Stimulated activated effector memory CD8-positive, alpha-beta T cell treated with anti-CD3 and anti-CD28 coated beads, Interleukin-12 subunit alpha, Interleukin-12 subunit beta, amount 100 ng/mL, for 72 hours (primary cell): ENCODE measurements at regions not wholly inside any gene's neighbourhood (a gene's known extent, or its start where the extent isn't known, plus 50 kb on each side); places are given as distances from the start of the nearest gene placed in this dataset.

Experiments
- ATAC-seq: fragments of 150-1000 bp; cut with Tn5 transposase; 2 replicates; pipeline ENCODE4 v1.10.0; 2021
- DNase-seq, 2 donors: peaks; one replicate each; pipeline ENCODE4 v3.0.0; 2021 to 2022; ENCODE audit warnings: low spot score in 2 of 2
- H3K27ac Mint-ChIP-seq: one replicate; pipeline ENCODE4 v1.8.0; 2022; ENCODE audit warnings: mild to moderate bottlenecking, mixed read lengths
- H3K36me3 Mint-ChIP-seq: one replicate; pipeline ENCODE4 v1.8.0; 2022; ENCODE audit warnings: mild to moderate bottlenecking, mixed read lengths
- H3K4me1 Mint-ChIP-seq: one replicate; pipeline ENCODE4 v1.8.0; 2022; ENCODE audit warnings: mixed read lengths
- H3K4me3 Mint-ChIP-seq: one replicate; pipeline ENCODE4 v1.8.0; 2022; ENCODE audit warnings: mild to moderate bottlenecking, mixed read lengths
- H3K9me3 Mint-ChIP-seq: one replicate; pipeline ENCODE4 v1.8.0; 2022; ENCODE audit warnings: mixed read lengths

- DNase-seq (no peak), ATAC-seq (no peak)
- Mint-ChIP-seq H3K27ac (no peak overlapping the region), H3K4me1 (peaks cover 27% of the 10 kb centered on the region), H3K9me3 (no peaks in the 10 kb centered on the region), H3K4me3 (no peak overlapping the region), H3K36me3 (no peaks in the 10 kb centered on the region)
Measured at GRCh38 chr3:10601151-10601856, 95.9 kb upstream of the ATP2B2 start.

GRCh38 chr3:10601857-10602230 lies 96.5 kb upstream of the ATP2B2 start:
- Mint-ChIP-seq H3K4me1 (peaks cover 27% of the 10 kb centered on the region), H3K36me3 (no peaks in the 10 kb centered on the region), H3K27ac (no peak overlapping the region), H3K4me3 (no peak overlapping the region), H3K9me3 (no peaks in the 10 kb centered on the region)
- no peak for ATAC-seq
- DNase-seq: no peak

DNA sequence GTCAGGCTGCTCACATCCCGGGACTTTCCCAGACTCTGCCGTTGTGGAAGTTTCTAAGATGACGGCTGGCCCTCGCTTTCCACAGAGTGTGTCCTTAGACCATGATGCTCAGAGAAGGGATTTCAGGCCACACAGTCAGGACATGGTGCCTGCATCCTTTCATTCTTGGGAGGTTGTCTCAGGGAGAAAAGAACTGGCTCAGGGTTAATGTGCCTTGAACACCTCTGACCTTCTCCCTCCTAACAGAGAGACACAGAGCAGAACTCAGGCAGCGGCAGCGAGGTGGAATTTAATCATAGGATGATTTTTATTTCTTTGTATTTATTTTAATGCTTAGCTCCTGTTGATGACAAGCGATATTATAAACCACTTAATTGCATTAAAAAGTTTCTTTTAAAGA lies 96.9 kb upstream of the ATP2B2 start:
- no peak for DNase-seq
- Mint-ChIP-seq H3K4me1 (peaks cover 27% of the 10 kb centered on the region), H3K9me3 (no peaks in the 10 kb centered on the region), H3K36me3 (no peaks in the 10 kb centered on the region), H3K27ac (no peak overlapping the region), H3K4me3 (no peak overlapping the region)
- ATAC-seq: no peak

- no peaks in the 10 kb centered on the region for H3K9me3 Mint-ChIP-seq
- H3K27ac Mint-ChIP-seq: no peak overlapping the region
- peaks cover 27% of the 10 kb centered on the region for H3K4me1 Mint-ChIP-seq
- peak; percentile 25 to 52 for DNase-seq
- H3K36me3 Mint-ChIP-seq: no peaks in the 10 kb centered on the region
- ATAC-seq: peak; percentile 94
- peak overlapping the region; percentile 23 for H3K4me3 Mint-ChIP-seq
Measured at GRCh38 chr3:10602769-10603768, 97.7 kb upstream of the ATP2B2 start.

- peaks cover 10% of the 10 kb centered on the region for H3K9me3 Mint-ChIP-seq
- no peaks in the 10 kb centered on the region for H3K36me3 Mint-ChIP-seq
- no peak for ATAC-seq
- no peak overlapping the region for H3K27ac Mint-ChIP-seq
- H3K4me3 Mint-ChIP-seq: no peak overlapping the region
- no peak for DNase-seq
- H3K4me1 Mint-ChIP-seq: peaks cover 9% of the 10 kb centered on the region
Measured at GRCh38 chr3:10609134-10609533, 103.7 kb upstream of the ATP2B2 start.

DNA sequence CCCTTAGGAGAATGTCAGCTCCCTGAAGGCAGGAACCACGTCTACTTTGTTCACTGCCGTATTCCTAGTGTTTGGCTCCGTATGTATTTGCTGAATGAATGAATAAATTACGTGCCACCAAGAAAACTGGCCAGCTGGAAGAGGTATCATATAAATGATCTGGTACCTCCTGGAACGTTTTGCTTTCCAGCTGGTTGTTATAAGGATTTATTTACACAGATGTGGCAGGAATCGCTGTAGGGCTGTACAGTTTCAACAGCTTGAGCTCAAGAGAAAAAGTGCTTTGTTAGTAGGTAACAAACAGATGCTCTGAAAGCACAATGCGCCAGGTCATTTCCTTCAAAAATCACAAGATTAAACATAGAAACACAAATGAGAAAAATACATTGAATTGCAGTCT lies 108.8 kb upstream of the ATP2B2 start:
- Mint-ChIP-seq H3K36me3 (no peaks in the 10 kb centered on the region), H3K4me1 (peaks cover 3% of the 10 kb centered on the region), H3K4me3 (no peak overlapping the region), H3K9me3 (peaks cover 10% of the 10 kb centered on the region), H3K27ac (no peak overlapping the region)
- no peak for DNase-seq
- no peak for ATAC-seq

DNA sequence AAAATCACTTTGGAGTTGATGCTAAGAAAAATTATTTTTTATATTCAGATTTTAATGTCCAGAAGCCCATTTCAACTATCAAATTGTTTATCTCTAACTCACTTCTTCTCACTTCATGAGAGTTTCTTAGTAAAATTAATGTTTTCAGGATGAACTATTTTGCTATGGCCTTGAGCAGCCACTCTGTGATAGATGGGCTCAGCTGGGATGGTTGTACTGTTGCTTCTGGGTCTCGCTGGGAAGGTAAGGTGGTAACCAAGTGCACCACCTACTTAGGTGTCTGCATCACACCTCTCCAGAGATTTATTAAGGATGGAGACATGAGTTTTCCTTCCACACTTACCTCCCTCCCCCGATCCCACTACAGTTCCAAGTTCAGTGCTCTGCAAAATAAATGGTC lies 110.3 kb upstream of the ATP2B2 start:
- Mint-ChIP-seq H3K9me3 (peaks cover 10% of the 10 kb centered on the region), H3K4me3 (no peak overlapping the region), H3K36me3 (no peaks in the 10 kb centered on the region), H3K4me1 (no peaks in the 10 kb centered on the region), H3K27ac (no peak overlapping the region)
- no peak for ATAC-seq
- DNase-seq: no peak

DNA sequence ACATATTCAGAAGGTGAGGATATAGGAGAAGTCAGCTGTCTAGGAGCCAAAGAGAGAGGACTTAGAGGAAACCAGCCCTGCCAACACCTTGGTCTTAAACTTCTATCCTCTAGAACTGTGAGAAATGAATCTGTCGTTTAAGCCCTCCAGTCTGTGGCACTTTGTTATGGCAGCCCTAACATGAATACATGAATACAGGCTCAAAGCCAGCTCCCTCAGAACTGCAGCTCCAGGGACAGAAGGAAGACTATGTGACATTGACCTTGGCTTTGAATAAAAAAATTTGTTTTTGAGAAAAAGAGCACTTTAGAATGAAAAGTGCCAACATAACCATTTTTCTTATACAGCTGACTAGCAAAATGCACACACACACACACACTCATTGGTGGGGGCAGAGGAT lies 110.9 kb upstream of the ATP2B2 start:
- Mint-ChIP-seq H3K4me3 (no peak overlapping the region), H3K9me3 (peaks cover 10% of the 10 kb centered on the region), H3K4me1 (no peaks in the 10 kb centered on the region), H3K36me3 (no peaks in the 10 kb centered on the region), H3K27ac (no peak overlapping the region)
- no peak for ATAC-seq
- DNase-seq: no peak

DNA sequence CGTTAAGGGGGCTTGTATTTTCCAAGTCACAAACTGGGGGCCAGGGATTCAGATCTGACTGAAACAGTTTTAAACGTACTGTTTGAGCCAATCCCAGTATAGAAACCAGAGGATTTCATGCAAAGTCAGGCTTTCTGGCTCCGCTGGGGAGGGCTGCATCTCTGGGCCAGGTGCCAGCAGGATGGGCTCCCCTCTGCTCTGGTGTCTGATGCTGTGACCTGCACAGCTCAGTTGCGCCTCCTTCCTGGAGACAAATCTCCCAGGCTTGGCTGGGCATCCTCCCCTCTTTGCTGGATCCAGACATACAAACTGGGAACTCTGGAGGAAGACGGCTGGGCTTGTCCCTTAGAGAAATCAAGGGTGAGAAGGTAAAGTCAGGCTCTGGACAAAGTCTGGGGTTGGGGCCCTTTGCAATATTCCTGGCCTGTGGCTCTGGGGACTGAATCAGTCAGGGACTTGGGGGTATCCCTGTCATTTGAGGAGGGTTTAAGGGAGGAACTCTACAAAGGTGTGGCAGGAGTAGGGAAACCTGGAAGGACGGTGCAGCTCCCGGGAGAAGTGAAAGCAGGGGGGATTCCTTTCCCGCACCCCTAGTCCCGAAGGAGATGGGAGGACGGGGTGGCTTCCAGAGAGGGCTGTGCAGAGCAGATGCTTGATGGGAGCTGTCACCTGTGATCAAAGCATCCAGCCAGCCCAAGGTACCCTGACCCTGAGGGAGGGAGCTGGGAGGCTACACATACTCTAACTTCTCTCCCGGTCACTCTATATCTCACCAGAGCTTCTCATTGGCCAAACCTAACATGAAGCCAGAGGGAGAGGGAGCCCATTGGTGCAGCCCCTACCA lies 114.8 kb upstream of the ATP2B2 start:
- no peaks in the 10 kb centered on the region for H3K36me3 Mint-ChIP-seq
- DNase-seq (no peak), ATAC-seq (peak; percentile 18)
- no peaks in the 10 kb centered on the region for H3K9me3 Mint-ChIP-seq
- H3K4me3 Mint-ChIP-seq: no peak overlapping the region
- H3K27ac Mint-ChIP-seq: no peak overlapping the region
- H3K4me1 Mint-ChIP-seq: no peaks in the 10 kb centered on the region

DNA sequence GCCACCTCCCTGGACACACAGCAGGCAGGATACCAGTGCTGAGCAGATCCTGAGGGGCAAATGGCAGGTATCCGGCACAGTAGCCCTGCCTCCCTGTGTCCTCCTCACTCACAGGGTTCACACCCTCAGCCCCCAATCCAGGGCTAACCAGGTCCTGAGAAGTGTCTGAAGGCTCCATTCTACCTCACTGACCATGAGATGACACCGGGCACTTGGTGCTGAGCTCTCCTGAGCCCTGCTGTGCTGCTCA lies 115.4 kb upstream of the ATP2B2 start:
- Mint-ChIP-seq H3K27ac (no peak overlapping the region), H3K36me3 (no peaks in the 10 kb centered on the region), H3K9me3 (no peaks in the 10 kb centered on the region), H3K4me1 (no peaks in the 10 kb centered on the region), H3K4me3 (no peak overlapping the region)
- ATAC-seq (peak; percentile 6), DNase-seq (no peak)

DNA sequence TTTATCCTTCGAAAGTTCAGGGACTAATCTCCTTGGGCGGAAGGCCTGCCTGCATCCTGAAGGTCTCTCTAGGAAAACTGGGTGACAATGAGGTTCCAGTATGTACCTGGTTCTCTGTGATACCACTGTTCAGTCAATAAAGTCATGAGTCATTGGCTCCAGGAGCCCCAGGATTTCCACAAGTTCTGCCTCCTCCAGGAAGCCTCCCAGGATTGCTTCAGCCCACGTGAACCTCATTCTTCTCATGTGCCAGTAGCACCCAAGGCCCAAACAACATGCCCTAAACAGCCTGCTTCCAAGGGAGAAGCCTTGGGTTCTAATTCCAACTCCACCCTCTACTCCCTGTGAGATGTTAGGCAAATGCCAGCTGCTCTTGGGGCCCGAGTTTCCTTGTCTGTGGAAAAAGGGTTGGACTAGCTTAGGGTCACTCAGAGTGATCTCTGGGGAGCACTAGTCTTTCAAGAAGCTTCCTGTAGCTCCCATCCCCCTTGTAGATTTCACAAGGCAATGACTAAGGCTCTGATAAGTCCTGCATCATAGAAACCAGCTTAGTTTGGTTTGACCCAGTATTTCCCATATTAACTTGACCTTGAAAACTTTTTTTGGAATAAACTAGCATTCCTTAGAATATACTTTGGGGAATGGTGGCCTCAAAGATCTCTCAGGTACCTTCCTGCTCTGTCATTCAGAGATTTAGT lies 118.3 kb upstream of the ATP2B2 start:
- DNase-seq (no peak), ATAC-seq (no peak)
- H3K36me3 Mint-ChIP-seq: no peaks in the 10 kb centered on the region
- no peak overlapping the region for H3K4me3 Mint-ChIP-seq
- H3K4me1 Mint-ChIP-seq: no peaks in the 10 kb centered on the region
- H3K9me3 Mint-ChIP-seq: no peaks in the 10 kb centered on the region
- no peak overlapping the region for H3K27ac Mint-ChIP-seq

- H3K27ac Mint-ChIP-seq: no peak overlapping the region
- DNase-seq: no peak
- no peaks in the 10 kb centered on the region for H3K9me3 Mint-ChIP-seq
- H3K36me3 Mint-ChIP-seq: no peaks in the 10 kb centered on the region
- no peak for ATAC-seq
- no peaks in the 10 kb centered on the region for H3K4me1 Mint-ChIP-seq
- no peak overlapping the region for H3K4me3 Mint-ChIP-seq
Measured at GRCh38 chr3:10625323-10625722, 119.9 kb upstream of the ATP2B2 start.

- DNase-seq (no peak), ATAC-seq (no peak)
- Mint-ChIP-seq H3K36me3 (no peaks in the 10 kb centered on the region), H3K4me3 (no peak overlapping the region), H3K9me3 (no peaks in the 10 kb centered on the region), H3K4me1 (no peaks in the 10 kb centered on the region), H3K27ac (no peak overlapping the region)
Measured at GRCh38 chr3:10627884-10628572, 122.6 kb upstream of the ATP2B2 start.

GRCh38 chr3:10628891-10629670 lies 123.7 kb upstream of the ATP2B2 start:
- DNase-seq: no peak
- Mint-ChIP-seq H3K4me1 (no peaks in the 10 kb centered on the region), H3K9me3 (no peaks in the 10 kb centered on the region), H3K4me3 (no peak overlapping the region), H3K27ac (no peak overlapping the region), H3K36me3 (no peaks in the 10 kb centered on the region)
- ATAC-seq: no peak
